ENCODE measurements at regions not wholly inside any gene's neighbourhood (a gene's known extent, or its start where the extent isn't known, plus 50 kb on each side); places are given as distances from the start of the nearest gene placed in this dataset.

DNA sequence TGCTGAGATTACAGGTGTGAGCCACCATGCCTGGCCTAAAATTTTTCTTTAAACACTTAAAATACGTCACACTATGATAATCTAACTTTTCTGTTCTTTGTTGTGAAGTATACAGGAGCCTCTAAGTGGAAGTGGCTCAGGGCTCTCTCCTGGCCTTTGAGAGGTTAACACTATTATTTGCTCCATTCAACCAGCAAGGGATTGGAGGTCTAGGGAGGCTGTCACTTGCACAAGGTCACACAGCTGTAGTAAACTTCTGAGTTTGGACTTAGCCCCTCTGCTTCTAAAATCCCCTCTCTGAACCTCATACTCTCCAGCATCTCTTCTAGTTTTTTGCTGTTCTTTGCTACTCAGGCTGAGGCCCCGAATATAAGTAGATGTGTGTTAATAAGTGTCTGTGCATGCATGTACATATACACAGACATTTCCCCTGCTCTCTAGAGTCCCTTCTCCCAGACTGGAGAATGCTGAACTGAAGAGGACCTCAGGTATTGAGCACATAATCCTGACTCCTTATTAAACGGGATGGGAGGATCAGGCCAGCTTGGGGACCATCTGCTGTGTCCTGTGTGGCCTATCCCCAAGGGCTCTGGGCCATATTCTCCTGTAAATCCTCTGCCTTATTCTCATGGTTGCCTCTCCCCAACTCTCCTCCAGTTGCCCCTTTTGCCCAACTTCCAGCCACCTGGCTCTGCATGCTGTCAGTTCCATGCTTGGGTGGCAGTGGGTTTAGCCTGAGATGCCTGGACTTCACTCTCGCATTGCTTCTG lies 87.0 kb upstream of the SPRY4 start:
- Histone ChIP-seq H3K9me3 (ENCODE audit: low read length) (no peaks in the 10 kb centered on the region), H3K4me2 (ENCODE audit: low read length) (no peak overlapping the region), H3K27me3 (ENCODE audit: low read length) (no peaks in the 10 kb centered on the region), H3K9ac (ENCODE audit: low read length) (no peak overlapping the region), H4K20me1 (ENCODE audit: low read length) (no peaks in the 10 kb centered on the region), H3K9me2 (replicated peaks; ENCODE audit: low read length) (no peaks in the 10 kb centered on the region), H3K36me3 (ENCODE audit: low read depth, low read length) (no peaks in the 10 kb centered on the region), H3K4me3 (ENCODE audit: low read length) (no peak overlapping the region), H3F3A (ENCODE audit: low read length, unreplicated experiment) (no peaks in the 10 kb centered on the region), H2AFZ (ENCODE audit: low read length) (no peak overlapping the region), H3K27ac (ENCODE audit: low read length) (no peak overlapping the region), H3K4me1 (ENCODE audit: insufficient read depth, low read length) (no peaks in the 10 kb centered on the region), H3K79me2 (ENCODE audit: low read length) (no peaks in the 10 kb centered on the region)
- no peak for DNase-seq
- ATAC-seq: no peak
- ChIA-PET CTCF (no interaction called here), POLR2A (ENCODE audit: unreplicated experiment) (no interaction called here)
- intact Hi-C loops (cut with micrococcal nuclease): no loop called here
- no peak for TF ChIP-seq EZH2phosphoT487 (IDR thresholded peaks at IDR 0.05; ENCODE audit: borderline replicate concordance, low read length)
- TF ChIP-seq, protein P1, sequence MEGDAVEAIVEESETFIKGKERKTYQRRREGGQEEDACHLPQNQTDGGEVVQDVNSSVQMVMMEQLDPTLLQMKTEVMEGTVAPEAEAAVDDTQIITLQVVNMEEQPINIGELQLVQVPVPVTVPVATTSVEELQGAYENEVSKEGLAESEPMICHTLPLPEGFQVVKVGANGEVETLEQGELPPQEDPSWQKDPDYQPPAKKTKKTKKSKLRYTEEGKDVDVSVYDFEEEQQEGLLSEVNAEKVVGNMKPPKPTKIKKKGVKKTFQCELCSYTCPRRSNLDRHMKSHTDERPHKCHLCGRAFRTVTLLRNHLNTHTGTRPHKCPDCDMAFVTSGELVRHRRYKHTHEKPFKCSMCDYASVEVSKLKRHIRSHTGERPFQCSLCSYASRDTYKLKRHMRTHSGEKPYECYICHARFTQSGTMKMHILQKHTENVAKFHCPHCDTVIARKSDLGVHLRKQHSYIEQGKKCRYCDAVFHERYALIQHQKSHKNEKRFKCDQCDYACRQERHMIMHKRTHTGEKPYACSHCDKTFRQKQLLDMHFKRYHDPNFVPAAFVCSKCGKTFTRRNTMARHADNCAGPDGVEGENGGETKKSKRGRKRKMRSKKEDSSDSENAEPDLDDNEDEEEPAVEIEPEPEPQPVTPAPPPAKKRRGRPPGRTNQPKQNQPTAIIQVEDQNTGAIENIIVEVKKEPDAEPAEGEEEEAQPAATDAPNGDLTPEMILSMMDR (conservative IDR thresholded peaks at IDR 0.05; ENCODE audit: low read depth, low read length): no peak
- TF ChIP-seq EZH2 (IDR thresholded peaks at IDR 0.05; ENCODE audit: low read length, unreplicated experiment): no peak
- BruUV-seq (replicated peaks): no TSS peak

DNA sequence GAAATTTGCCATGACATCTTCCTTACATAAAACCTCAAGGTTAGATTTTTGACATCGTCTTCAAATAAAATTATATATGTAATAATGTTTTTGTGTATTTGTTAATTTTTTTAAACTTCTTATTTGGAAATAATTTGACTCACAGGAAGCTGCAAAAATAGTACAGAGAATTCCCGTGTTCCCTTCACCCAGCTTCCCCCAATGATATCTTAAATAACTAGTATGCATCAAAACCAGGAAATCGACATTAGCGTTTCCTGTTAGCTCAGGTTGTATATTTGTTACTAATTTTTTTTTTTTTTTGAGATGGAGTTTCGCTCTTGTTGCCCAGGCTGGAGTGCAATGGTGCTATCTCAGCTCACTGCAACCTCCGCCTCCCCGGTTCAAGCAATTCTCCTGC lies 86.3 kb upstream of the SPRY4 start:
- intact Hi-C loops (cut with micrococcal nuclease): no loop called here
- H3K79me2 ChIP-seq (ENCODE audit: low read length): no peaks in the 10 kb centered on the region
- H4K20me1 ChIP-seq (ENCODE audit: low read length): no peaks in the 10 kb centered on the region
- H3K27me3 ChIP-seq (ENCODE audit: low read length): no peaks in the 10 kb centered on the region
- H2AFZ ChIP-seq (ENCODE audit: low read length): no peak overlapping the region
- H3K36me3 ChIP-seq (ENCODE audit: low read depth, low read length): no peaks in the 10 kb centered on the region
- no peaks in the 10 kb centered on the region for H3F3A ChIP-seq (ENCODE audit: low read length, unreplicated experiment)
- no peak overlapping the region for H3K9ac ChIP-seq (ENCODE audit: low read length)
- no peak overlapping the region for H3K27ac ChIP-seq (ENCODE audit: low read length)
- H3K4me2 ChIP-seq (ENCODE audit: low read length): no peak overlapping the region
- no peaks in the 10 kb centered on the region for H3K4me1 ChIP-seq (ENCODE audit: insufficient read depth, low read length)
- CTCF ChIA-PET: no interaction called here
- TF ChIP-seq, protein P1 (conservative IDR thresholded peaks at IDR 0.05; ENCODE audit: low read depth, low read length): no peak
- TF ChIP-seq EZH2phosphoT487 (IDR thresholded peaks at IDR 0.05; ENCODE audit: borderline replicate concordance, low read length) (no peak), EZH2 (IDR thresholded peaks at IDR 0.05; ENCODE audit: low read length, unreplicated experiment) (no peak)
- no peaks in the 10 kb centered on the region for H3K9me3 ChIP-seq (ENCODE audit: low read length)
- POLR2A ChIA-PET (ENCODE audit: unreplicated experiment): no interaction called here
- H3K4me3 ChIP-seq (ENCODE audit: low read length): no peak overlapping the region
- H3K9me2 ChIP-seq (replicated peaks; ENCODE audit: low read length): no peaks in the 10 kb centered on the region
- BruUV-seq (replicated peaks): no TSS peak
- no peak for ATAC-seq
- DNase-seq: no peak

- no peaks in the 10 kb centered on the region for H3K79me2 ChIP-seq (ENCODE audit: low read length)
- no peaks in the 10 kb centered on the region for H3K27me3 ChIP-seq (ENCODE audit: low read length)
- no peak overlapping the region for H2AFZ ChIP-seq (ENCODE audit: low read length)
- no peak overlapping the region for H3K4me2 ChIP-seq (ENCODE audit: low read length)
- no peaks in the 10 kb centered on the region for H3K36me3 ChIP-seq (ENCODE audit: low read depth, low read length)
- ChIA-PET POLR2A (ENCODE audit: unreplicated experiment) (no interaction called here), CTCF (no interaction called here)
- H3K9ac ChIP-seq (ENCODE audit: low read length): no peak overlapping the region
- no peaks in the 10 kb centered on the region for H4K20me1 ChIP-seq (ENCODE audit: low read length)
- DNase-seq: no peak
- intact Hi-C loops (cut with micrococcal nuclease): no loop called here
- ATAC-seq: no peak
- peaks cover 2% of the 10 kb centered on the region for H3K4me1 ChIP-seq (ENCODE audit: insufficient read depth, low read length)
- BruUV-seq (replicated peaks): no TSS peak
- H3K9me2 ChIP-seq (replicated peaks; ENCODE audit: low read length): no peaks in the 10 kb centered on the region
- no peak overlapping the region for H3K27ac ChIP-seq (ENCODE audit: low read length)
- no peaks in the 10 kb centered on the region for H3K9me3 ChIP-seq (ENCODE audit: low read length)
- H3K4me3 ChIP-seq (ENCODE audit: low read length): no peak overlapping the region
- TF ChIP-seq EZH2phosphoT487 (IDR thresholded peaks at IDR 0.05; ENCODE audit: borderline replicate concordance, low read length): no peak
- TF ChIP-seq, protein P1 (conservative IDR thresholded peaks at IDR 0.05; ENCODE audit: low read depth, low read length): no peak
- no peak for TF ChIP-seq EZH2 (IDR thresholded peaks at IDR 0.05; ENCODE audit: low read length, unreplicated experiment)
- H3F3A ChIP-seq (ENCODE audit: low read length, unreplicated experiment): no peaks in the 10 kb centered on the region
Measured at GRCh38 chr5:142408981-142409481, 84.2 kb upstream of the SPRY4 start.

All from PC-3 (cell line).